GM21528 (cell line): ENCODE measurements at regions not wholly inside any gene's neighbourhood (a gene's known extent, or its start where the extent isn't known, plus 50 kb on each side); places are given as distances from the start of the nearest gene placed in this dataset.
"Not testable (repeated sequence)": the region's sequence is repeated elsewhere in the genome, so short reads cannot be mapped to it uniquely, and the experiment has no call there.

Experiments
- ATAC-seq: cut with Tn5 transposase; IDR thresholded peaks from one replicate; pipeline ENCODE4 v1.9.1; 2021; ENCODE audit warnings: mild to moderate bottlenecking, moderate library complexity; ENCODE audit not compliant: unreplicated experiment, low FRiP score

- ATAC-seq = no peak
These were observed 103.8 kb upstream of the UBE2E1 start for GRCh38 chr3:23701716-23702597.

DNA sequence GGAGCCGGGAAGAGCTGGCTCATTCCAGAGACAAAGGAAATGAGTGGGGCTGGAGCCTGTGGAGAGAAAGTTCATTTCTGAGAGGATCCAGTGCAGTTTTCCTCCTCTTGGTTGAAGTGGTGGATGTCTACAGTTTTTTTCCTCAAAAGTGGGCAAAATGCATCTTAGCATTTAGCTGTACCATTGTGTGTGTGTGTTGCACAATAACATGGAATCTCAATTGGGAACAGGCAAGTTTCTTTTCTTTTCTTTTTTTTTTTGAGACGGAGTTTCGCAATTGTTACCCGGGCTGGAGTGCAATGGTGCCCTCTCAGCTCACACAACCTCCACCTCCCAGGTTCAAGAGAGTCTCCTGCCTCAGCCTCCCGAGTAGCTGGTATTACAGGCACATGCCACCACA is 101.5 kb upstream of the UBE2E1 start:
- ATAC-seq = no peak

GRCh38 chr3:23706111-23706510 is 99.6 kb upstream of the UBE2E1 start:
- ATAC-seq = no peak

- no peak for ATAC-seq
These were observed 95.8 kb upstream of the UBE2E1 start for GRCh38 chr3:23709987-23710386.

- no peak for ATAC-seq
These were observed 95.2 kb upstream of the UBE2E1 start for GRCh38 chr3:23710555-23710954.

DNA sequence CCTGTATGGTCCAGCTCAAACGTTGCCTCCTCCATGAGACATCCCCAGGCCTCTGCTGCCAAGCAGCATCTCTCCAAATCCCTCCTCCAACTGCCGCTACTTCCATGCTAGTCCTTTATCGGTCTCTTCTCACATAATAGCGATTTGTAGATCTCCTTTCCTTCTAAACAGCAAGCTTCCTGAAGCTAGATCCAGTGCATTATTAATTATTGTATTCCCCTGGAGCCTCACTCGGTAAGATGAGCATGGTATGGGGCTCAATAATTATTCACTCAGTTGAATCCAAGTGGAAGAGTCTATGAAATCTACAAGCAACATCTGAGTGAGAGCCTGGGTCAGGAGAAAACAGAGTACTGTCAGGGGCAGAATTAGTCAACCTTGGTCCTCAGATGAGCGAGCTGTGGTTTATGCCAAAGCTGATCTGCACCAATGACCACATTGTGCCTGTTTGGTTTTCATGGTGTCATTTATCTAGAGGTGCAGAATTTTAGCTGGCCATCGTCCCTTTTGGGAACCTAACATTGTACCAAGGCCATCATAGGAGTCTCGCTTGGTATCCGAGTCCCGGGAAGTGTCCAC is 93.8 kb upstream of the UBE2E1 start:
- ATAC-seq = no peak

DNA sequence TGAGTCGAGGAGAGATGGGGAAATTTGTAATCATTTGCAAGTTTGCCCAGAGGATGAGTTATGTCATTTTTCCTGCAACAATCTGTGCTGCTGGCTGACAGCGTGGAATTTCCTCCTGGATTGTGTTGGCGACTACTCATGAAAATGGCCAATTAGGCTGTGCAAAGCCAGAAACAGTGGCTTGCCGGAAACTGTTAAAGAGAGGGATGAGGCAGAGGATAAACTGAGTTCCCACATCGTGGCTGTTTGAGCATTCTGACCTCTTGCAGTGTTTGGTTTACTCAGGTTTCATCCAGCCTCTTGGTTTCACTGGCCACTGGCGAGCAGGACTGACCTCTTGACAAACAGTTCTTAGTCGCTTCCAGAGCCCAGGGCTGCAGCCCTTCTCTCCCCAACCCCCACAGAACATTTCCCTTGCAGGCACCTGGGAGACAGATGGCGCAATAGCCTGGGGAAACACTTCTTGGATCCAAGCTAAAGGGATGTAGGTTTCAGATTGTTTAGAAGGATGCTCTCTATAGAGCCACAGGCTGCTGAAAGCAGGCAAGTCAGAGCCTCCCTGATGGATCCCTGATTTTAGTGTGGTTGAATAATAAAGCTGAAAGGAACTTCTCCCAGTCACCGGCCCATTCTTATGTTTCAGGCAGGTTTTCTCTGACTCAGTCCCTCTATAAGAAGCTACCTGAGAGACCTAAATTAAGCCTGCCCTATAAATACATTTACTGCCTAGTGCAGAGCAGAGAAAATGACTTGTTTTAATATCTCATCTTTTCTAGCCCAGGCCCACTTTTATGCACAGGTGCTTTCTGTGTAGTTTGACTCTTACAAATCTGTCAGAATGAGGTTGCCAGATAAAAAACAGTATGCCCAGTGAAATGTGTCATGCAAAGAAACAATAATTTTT is 92.8 kb upstream of the UBE2E1 start:
- no peak for ATAC-seq

DNA sequence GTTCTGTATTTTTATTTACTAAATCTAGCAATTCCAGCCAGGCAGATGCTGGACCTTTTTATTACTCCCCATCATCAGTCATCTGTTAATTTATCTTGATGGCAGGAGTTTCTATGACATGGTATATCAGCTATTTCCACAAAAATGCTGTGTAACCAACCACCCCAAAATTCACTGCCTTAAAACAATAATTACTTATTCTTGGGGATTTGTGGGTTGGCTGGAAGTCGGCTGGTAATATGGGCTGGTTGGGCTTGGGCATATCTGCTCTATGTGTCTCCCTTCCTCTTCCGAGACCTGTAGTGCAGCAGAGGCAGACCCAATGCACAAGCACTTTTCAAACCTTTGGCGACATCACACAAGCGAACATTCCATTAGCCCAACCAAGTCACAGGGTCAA is 92.1 kb upstream of the UBE2E1 start:
- ATAC-seq = no peak

DNA sequence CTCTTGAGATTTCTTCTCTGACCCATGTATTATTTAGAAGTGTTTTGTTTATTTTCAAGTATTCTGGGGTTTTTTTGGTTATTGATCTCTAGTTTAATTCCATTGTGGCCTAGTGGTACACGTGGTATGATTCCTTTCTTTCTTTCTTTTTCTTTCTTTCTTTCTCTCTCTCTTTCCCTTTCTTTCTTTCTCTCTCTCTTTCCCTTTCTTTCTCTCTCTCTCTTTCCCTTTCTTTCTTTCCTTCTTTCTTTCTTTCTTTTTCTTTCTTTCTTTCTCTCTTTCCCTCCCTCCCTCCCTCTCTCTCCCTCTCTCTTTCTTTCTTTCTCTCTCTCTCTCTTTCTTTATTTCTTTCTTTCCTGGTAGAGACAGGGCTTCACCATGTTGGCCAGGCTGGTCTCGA is 85.7 kb upstream of the UBE2E1 start:
- no peak for ATAC-seq

DNA sequence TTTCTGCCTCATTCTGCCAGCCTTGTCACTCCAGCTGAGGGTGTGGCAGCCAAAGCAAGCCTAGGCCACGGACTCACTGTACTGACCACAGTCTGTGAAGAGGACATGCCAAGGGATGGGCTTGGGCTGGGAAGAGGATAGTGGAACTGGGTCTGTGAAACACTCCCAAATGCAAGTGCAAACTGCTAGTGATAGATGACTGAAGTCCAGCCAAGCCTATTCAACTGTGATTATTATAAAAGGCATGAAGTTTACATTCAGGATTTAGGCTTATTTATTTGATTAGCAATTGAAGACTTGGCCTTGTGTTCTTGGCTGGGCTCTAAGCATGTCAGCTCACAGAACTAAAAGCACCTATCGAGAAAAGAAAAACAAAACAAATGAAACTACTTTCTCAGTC is 84.9 kb upstream of the UBE2E1 start:
- ATAC-seq = no peak

DNA sequence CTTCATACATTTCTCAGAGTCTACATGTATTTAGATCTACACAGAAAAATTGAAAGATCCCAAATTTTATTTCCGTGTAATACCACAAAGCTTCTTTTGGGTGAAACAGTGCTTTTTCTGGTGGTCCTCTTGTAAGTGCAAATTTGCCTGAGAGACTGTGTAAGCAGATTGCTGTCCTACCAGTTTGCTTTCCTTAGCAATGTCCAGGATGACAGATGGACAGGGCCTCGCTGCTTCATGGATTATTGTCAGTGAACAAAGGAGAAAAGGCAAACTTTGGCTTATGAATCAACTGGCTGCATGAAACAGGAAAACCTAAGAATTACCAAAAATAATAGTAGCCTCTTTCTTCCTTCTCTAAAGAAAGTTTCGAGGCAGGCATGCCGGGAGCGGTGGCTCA is 82.6 kb upstream of the UBE2E1 start:
- no peak for ATAC-seq

- peak; percentile 66 for ATAC-seq
These were observed 81.8 kb upstream of the UBE2E1 start for GRCh38 chr3:23723930-23724329.

- ATAC-seq = peak; percentile 80
These were observed 78.8 kb upstream of the UBE2E1 start for GRCh38 chr3:23726811-23727548.

DNA sequence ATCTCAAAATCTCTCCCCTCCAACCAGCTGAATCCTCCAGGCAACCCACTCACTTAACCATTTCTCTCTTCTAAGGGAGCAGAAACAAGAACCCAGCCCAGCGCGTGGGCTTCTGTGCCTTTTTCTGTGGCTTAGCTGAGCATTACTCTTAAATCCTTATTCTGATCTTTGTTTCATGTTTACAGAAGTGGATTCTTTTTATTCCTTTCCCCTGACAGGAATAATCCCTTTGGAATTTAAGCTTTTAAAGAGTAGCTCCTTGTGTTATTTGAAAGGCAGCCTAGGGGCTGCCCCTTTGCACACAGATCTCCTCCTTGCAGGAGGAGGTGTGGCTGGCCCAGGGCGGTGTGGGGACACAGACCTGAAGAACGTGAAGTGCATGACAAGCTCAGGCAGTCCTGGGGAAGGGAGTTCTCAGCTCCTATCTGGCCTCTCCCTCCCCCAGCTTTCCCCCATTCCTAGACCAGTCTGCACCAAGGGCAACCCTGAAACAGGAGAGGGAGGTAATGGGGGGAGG is 77.1 kb upstream of the UBE2E1 start:
- ATAC-seq = no peak

DNA sequence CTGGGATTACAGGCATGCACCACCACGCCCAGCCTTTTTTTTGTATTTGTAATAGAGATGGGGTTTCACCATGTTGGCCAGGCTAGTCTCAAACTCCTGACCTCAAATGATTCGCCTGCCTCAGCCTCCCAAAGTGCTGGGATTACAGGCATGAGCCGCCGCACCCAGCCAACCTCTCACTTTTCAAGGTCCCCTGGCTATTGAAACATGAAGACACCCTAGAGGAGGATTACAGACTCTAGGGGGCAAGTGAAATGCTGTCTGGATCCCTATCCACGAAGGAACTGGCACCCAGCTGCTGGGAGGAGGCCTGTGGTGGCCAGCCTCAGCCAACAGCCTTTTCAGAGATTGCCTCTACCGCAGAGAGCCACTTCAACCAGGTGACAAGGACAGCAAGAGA is 76.4 kb upstream of the UBE2E1 start:
- ATAC-seq = not testable (repeated sequence)

DNA sequence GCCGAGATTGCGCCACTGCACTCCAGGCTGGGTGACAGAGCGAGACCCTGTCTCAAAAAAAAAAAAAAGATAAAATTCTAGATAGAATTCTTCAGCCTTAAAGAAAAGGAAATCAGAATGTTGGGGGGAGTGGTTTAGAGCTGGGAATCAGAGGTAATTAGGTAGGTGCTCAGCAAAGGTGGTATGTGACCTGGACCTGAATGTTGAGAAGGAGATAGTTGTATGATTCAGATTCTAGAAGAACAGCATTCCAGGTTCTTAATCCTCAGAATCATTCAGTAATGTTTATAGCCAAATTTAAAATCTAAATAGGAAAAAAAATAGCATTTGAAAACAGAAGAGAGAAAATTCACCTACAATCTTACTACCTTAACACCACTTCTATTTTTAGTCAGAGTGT is 71.3 kb upstream of the UBE2E1 start:
- ATAC-seq = no peak

GRCh38 chr3:23735062-23735461 is 70.7 kb upstream of the UBE2E1 start:
- no peak for ATAC-seq

DNA sequence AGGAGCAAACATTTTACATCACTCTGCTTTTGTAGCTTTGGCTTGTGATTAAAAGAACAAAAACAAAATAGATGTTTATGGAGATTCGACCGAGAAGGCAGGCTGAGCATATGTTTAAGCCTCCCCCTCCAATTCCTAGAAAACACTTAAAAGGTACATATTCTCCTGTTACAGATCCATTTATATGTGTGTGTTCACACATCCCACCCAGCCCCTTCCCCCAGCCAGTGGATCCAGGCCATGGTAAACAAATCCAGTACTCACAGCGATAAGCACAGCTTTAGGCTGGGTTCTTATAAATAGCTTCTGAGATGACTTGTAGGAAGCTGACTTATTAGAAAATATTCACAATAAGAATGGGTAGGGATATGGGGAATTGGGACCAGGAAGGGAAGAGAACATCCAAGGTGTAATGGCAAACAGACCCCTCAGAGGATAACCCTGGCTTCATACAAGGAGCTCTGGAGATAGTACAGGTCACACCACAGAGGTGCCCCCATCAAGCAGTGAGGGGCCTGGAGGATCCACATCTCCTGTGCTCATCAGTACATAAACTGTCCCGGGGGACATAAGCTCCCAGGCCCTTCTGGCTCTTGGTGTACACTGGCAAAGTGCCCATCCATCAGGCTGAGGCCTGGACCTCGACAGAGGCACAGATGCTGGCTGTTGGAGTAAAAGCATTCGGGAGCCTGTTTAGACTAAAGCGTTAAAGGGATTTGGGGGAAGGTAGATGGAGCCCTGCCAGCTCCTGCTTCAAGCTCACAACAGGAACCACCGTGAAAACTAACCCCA is 70.0 kb upstream of the UBE2E1 start:
- ATAC-seq = no peak

DNA sequence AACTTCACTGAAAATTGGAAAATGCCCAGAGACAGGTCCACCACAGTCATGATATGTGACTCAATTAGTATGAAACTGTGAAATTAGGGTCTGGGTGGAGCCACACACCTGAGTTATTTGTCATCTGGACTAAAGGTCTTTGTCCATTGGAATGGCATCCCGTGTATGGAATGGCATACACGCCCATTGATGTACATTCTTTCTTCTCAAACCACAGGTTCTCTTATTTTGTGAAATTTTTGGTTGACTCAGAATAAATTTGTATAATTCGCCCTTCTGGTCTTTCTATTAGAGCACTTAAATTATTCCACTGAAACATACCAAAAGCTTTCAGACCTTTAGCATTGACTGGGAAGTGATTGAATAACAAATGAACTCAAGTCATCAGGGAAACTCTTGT is 66.8 kb upstream of the UBE2E1 start:
- no peak for ATAC-seq

GRCh38 chr3:23739536-23739935 is 66.2 kb upstream of the UBE2E1 start:
- no peak for ATAC-seq
